PC-9 (cell line): ENCODE measurements at regions not wholly inside any gene's neighbourhood (a gene's known extent, or its start where the extent isn't known, plus 50 kb on each side); places are given as distances from the start of the nearest gene placed in this dataset.

Experiments used
- EZH2 ChIP-seq: fragments of 200-600 bp; sonication (generic); IDR thresholded peaks from 2 replicates; pipeline ENCODE4 v1.8.0; 2017; ENCODE audit warnings: antibody characterized with exemption, low read depth
- TF ChIP-seq, protein P1 (sequence below): fragments of 200-600 bp; sonication (generic); conservative IDR thresholded peaks from 2 replicates; pipeline ENCODE4 v1.6.1; 2017; ENCODE audit warnings: mixed run types, antibody characterized with exemption, mild to moderate bottlenecking, moderate library complexity

DNA sequence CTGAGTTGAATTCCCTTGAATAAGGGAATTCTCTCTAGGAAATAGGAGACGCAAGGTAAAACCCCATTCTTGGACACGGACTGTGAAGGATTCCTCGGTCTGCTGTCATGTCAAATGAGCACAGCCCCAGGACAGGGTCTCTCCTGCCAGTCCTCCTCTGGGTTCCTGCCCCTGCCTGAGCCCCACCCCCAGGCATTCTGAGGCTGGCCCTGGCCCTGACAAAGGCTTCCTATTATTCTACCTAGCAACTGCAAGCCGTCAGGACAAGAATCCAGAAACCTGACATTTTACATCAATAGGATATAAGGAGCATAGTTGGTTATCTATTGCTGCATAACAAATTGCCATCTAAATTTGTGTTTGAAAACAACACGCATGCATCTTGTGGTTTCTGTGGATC, 253.3 kb upstream of the AGAP1 start:
- TF ChIP-seq, protein P1, sequence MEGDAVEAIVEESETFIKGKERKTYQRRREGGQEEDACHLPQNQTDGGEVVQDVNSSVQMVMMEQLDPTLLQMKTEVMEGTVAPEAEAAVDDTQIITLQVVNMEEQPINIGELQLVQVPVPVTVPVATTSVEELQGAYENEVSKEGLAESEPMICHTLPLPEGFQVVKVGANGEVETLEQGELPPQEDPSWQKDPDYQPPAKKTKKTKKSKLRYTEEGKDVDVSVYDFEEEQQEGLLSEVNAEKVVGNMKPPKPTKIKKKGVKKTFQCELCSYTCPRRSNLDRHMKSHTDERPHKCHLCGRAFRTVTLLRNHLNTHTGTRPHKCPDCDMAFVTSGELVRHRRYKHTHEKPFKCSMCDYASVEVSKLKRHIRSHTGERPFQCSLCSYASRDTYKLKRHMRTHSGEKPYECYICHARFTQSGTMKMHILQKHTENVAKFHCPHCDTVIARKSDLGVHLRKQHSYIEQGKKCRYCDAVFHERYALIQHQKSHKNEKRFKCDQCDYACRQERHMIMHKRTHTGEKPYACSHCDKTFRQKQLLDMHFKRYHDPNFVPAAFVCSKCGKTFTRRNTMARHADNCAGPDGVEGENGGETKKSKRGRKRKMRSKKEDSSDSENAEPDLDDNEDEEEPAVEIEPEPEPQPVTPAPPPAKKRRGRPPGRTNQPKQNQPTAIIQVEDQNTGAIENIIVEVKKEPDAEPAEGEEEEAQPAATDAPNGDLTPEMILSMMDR = no peak
- TF ChIP-seq EZH2 = no peak
